ENCODE measurements at regions not wholly inside any gene's neighbourhood (a gene's known extent, or its start where the extent isn't known, plus 50 kb on each side); places are given as distances from the start of the nearest gene placed in this dataset.

GRCh38 chr17:68749349-68750207, 148.4 kb upstream of the FAM20A start:
- Histone ChIP-seq H3K9me3 (replicated peaks in 1 of 3) (no peaks in the 10 kb centered on the region), H3K4me3 (no peak overlapping the region), H3K27ac (no peak overlapping the region), H3K4me1 (replicated peaks in 1 of 2) (no peaks in the 10 kb centered on the region), H3K36me3 (replicated peaks in 1 of 2) (no peaks in the 10 kb centered on the region), H3K27me3 (no peaks in the 10 kb centered on the region)
- TF ChIP-seq CTCF (IDR thresholded peaks at IDR 0.05): no peak
- no peak for TF ChIP-seq POLR2A (IDR thresholded peaks at IDR 0.05)
- no peak for DNase-seq
- 67 to 70% (median 69%) methylated on average over 12 of the region's 12 CpGs for WGBS, 4 donors
- intact Hi-C loops (cut with DNase I): loop anchor here in 1 of 2 donors (10.0 kb wide), 1 partner anchor 215 kb away; no protein-coding TSS in a partner anchor

- H3K9me3 ChIP-seq (replicated peaks in 1 of 3): no peaks in the 10 kb centered on the region
- DNase-seq: no peak
- WGBS, 4 donors: 89 to 96% (median 92%) methylated on average over 2 of the region's 2 CpGs
- intact Hi-C loops (cut with DNase I): no loop called here
- no peaks in the 10 kb centered on the region for H3K4me1 ChIP-seq (replicated peaks in 1 of 2)
- TF ChIP-seq CTCF (IDR thresholded peaks at IDR 0.05): no peak
- TF ChIP-seq POLR2A (IDR thresholded peaks at IDR 0.05): no peak
- no peaks in the 10 kb centered on the region for H3K36me3 ChIP-seq (replicated peaks in 1 of 2)
- no peak overlapping the region for H3K4me3 ChIP-seq
- H3K27ac ChIP-seq: no peak overlapping the region
- no peaks in the 10 kb centered on the region for H3K27me3 ChIP-seq
Observed at GRCh38 chr17:68748381-68748780, 147.2 kb upstream of the FAM20A start.

- no peak for TF ChIP-seq POLR2A (IDR thresholded peaks at IDR 0.05)
- TF ChIP-seq CTCF (IDR thresholded peaks at IDR 0.05): no peak
- no peak for DNase-seq
- H3K36me3 ChIP-seq (replicated peaks in 1 of 2): no peaks in the 10 kb centered on the region
- no peaks in the 10 kb centered on the region for H3K9me3 ChIP-seq (replicated peaks in 1 of 3)
- H3K27me3 ChIP-seq: no peaks in the 10 kb centered on the region
- H3K27ac ChIP-seq: no peak overlapping the region
- H3K4me1 ChIP-seq (replicated peaks in 1 of 2): no peaks in the 10 kb centered on the region
- intact Hi-C loops (cut with DNase I): no loop called here
- H3K4me3 ChIP-seq: no peak overlapping the region
- WGBS, 4 donors: 78 to 86% (median 84%) methylated on average over 7 to 8 of the region's 8 CpGs
Observed at GRCh38 chr17:68740555-68741447, 139.6 kb upstream of the FAM20A start.

GRCh38 chr17:68737761-68738443, 136.7 kb upstream of the FAM20A start:
- DNase-seq: no peak
- no peaks in the 10 kb centered on the region for H3K36me3 ChIP-seq (replicated peaks in 1 of 2)

More at GRCh38 chr17:68737761-68738443, 136.7 kb upstream of the FAM20A start:
- H3K27me3 ChIP-seq: no peaks in the 10 kb centered on the region
- WGBS, 4 donors: 72 to 77% (median 72%) methylated on average over 6 of the region's 6 CpGs
- H3K9me3 ChIP-seq (replicated peaks in 1 of 3): no peaks in the 10 kb centered on the region
- H3K4me3 ChIP-seq: no peak overlapping the region
- no peak for TF ChIP-seq CTCF (IDR thresholded peaks at IDR 0.05)
- TF ChIP-seq POLR2A (IDR thresholded peaks at IDR 0.05): no peak
- H3K27ac ChIP-seq: no peak overlapping the region
- peaks cover 0 to 17% of the 10 kb centered on the region in 2 donors for H3K4me1 ChIP-seq (replicated peaks in 1 of 2)
- intact Hi-C loops (cut with DNase I): no loop called here

All from adrenal gland (tissue), 9 donors.